Mesendoderm (in vitro differentiated cells): ENCODE measurements at regions not wholly inside any gene's neighbourhood (a gene's known extent, or its start where the extent isn't known, plus 50 kb on each side); places are given as distances from the start of the nearest gene placed in this dataset.

Source experiments
- DNase-seq: peaks from one replicate; pipeline ENCODE4 v3.0.0; 2013
- H2AK5ac ChIP-seq: 2 replicates; pipeline ENCODE4 v1.6.1; 2013; ENCODE audit warnings: low read length, inconsistent platforms
- H2BK120ac ChIP-seq: 2 replicates; pipeline ENCODE4 v1.6.1; 2013; ENCODE audit warnings: low read depth, mild to moderate bottlenecking, low read length, moderate library complexity, mixed read lengths
- H2BK15ac ChIP-seq: replicated peaks from 2 replicates; pipeline ENCODE4 v1.6.1; 2013; ENCODE audit warnings: low read depth, mild to moderate bottlenecking, moderate library complexity
- H2BK5ac ChIP-seq: 2 replicates; pipeline ENCODE4 v1.6.1; 2013; ENCODE audit warnings: low read length, inconsistent platforms
- H3K18ac ChIP-seq: 2 replicates; pipeline ENCODE4 v1.6.1; 2013; ENCODE audit warnings: mild to moderate bottlenecking, low read length, mixed read lengths
- H3K23ac ChIP-seq: one replicate; pipeline ENCODE4 v1.6.1; 2013; ENCODE audit warnings: low read length
- H3K27ac ChIP-seq: 2 replicates; pipeline ENCODE4 v1.5.1; 2013; ENCODE audit warnings: low read depth, mild to moderate bottlenecking, inconsistent platforms, low read length, moderate library complexity
- H3K27me3 ChIP-seq: 2 replicates; pipeline ENCODE4 v1.6.1; 2013; ENCODE audit warnings: low read length, control low read depth, mild to moderate bottlenecking, inconsistent platforms; ENCODE audit not compliant: insufficient read depth, poor library complexity
- H3K36me3 ChIP-seq: 2 replicates; pipeline ENCODE4 v1.6.1; 2013; ENCODE audit warnings: low read length, inconsistent platforms; ENCODE audit not compliant: control insufficient read depth, insufficient read depth
- H3K4ac ChIP-seq: one replicate; pipeline ENCODE4 v1.6.1; 2013; ENCODE audit warnings: low read depth, mild to moderate bottlenecking, low read length, moderate library complexity
- H3K4me1 ChIP-seq: 2 replicates; pipeline ENCODE4 v1.6.1; 2013; ENCODE audit warnings: low read depth, low read length, inconsistent platforms; ENCODE audit not compliant: control insufficient read depth
- H3K4me2 ChIP-seq: 2 replicates; pipeline ENCODE4 v1.6.1; 2013; ENCODE audit warnings: low read length
- H3K4me3 ChIP-seq: 2 replicates; pipeline ENCODE4 v1.5.1; 2013; ENCODE audit warnings: mild to moderate bottlenecking, low read length
- H3K56ac ChIP-seq: one replicate; pipeline ENCODE4 v1.6.1; 2013; ENCODE audit warnings: low read length
- H3K79me1 ChIP-seq: 2 replicates; pipeline ENCODE4 v1.6.1; 2013; ENCODE audit warnings: low read length, inconsistent platforms
- H3K79me2 ChIP-seq: 2 replicates; pipeline ENCODE4 v1.6.1; 2013; ENCODE audit warnings: mild to moderate bottlenecking, low read length; ENCODE audit not compliant: control insufficient read depth, insufficient read depth
- H3K9ac ChIP-seq: 2 replicates; pipeline ENCODE4 v1.6.1; 2013; ENCODE audit warnings: low read length, inconsistent platforms
- H4K5ac ChIP-seq: one replicate; pipeline ENCODE4 v1.6.1; 2013; ENCODE audit warnings: low read length
- H4K8ac ChIP-seq: one replicate; pipeline ENCODE4 v1.6.1; 2013; ENCODE audit warnings: low read depth, mild to moderate bottlenecking, control low read depth, low read length, moderate library complexity
- WGBS: extraction: QIAGEN DNeasy Blood & Tissue Kit; methylation state at CpG from one replicate; pipeline ENCODE4 v1.1.7; 2013; ENCODE audit warnings: low lambda C conversion rate, missing lambda C conversion rate; ENCODE audit not compliant: insufficient coverage; ENCODE audit errors: extremely low coverage; 5-methylcytosine and 5-hydroxymethylcytosine counted together

GRCh38 chr1:229970714-229971113 is 96.3 kb upstream of the GALNT2 start:
- no peak for DNase-seq

GRCh38 chr1:229971141-229971540 is 95.9 kb upstream of the GALNT2 start:
- no peak for DNase-seq
- Histone ChIP-seq H3K18ac (no peak overlapping the region), H3K79me1 (no peaks in the 10 kb centered on the region), H3K27me3 (no peaks in the 10 kb centered on the region), H3K27ac (no peak overlapping the region), H2BK15ac (no peak overlapping the region), H4K8ac (no peak overlapping the region), H3K36me3 (no peaks in the 10 kb centered on the region), H3K56ac (no peak overlapping the region), H2BK120ac (no peak overlapping the region), H4K5ac (no peak overlapping the region), H3K4ac (no peak overlapping the region), H3K4me2 (no peak overlapping the region), H3K23ac (no peak overlapping the region), H2BK5ac (no peak overlapping the region), H3K4me3 (no peak overlapping the region), H3K4me1 (no peaks in the 10 kb centered on the region), H3K79me2 (no peaks in the 10 kb centered on the region), H3K9ac (no peak overlapping the region), H2AK5ac (no peak overlapping the region)
- no CpG with 5 or more reads among the region's 13 CpGs for WGBS

More at GRCh38 chr1:229970714-229971113, 96.3 kb upstream of the GALNT2 start:
- no CpG with 5 or more reads among the region's 8 CpGs for WGBS
- H3K4me2 ChIP-seq: no peak overlapping the region
- no peak overlapping the region for H3K27ac ChIP-seq
- no peak overlapping the region for H4K8ac ChIP-seq
- H3K4ac ChIP-seq: no peak overlapping the region
- H3K23ac ChIP-seq: no peak overlapping the region
- H3K56ac ChIP-seq: no peak overlapping the region
- no peak overlapping the region for H2BK15ac ChIP-seq
- no peak overlapping the region for H2BK5ac ChIP-seq
- no peak overlapping the region for H3K18ac ChIP-seq
- no peak overlapping the region for H2AK5ac ChIP-seq
- no peaks in the 10 kb centered on the region for H3K79me2 ChIP-seq
- H2BK120ac ChIP-seq: no peak overlapping the region
- no peak overlapping the region for H3K4me3 ChIP-seq
- H3K36me3 ChIP-seq: no peaks in the 10 kb centered on the region
- no peak overlapping the region for H4K5ac ChIP-seq
- no peaks in the 10 kb centered on the region for H3K27me3 ChIP-seq
- H3K79me1 ChIP-seq: no peaks in the 10 kb centered on the region
- H3K9ac ChIP-seq: no peak overlapping the region
- H3K4me1 ChIP-seq: no peaks in the 10 kb centered on the region

GRCh38 chr1:229972600-229973296 is 94.3 kb upstream of the GALNT2 start:
- WGBS: no CpG with 5 or more reads among the region's 9 CpGs
- no peak overlapping the region for H3K18ac ChIP-seq
- no peak overlapping the region for H2BK5ac ChIP-seq
- H3K79me2 ChIP-seq: no peaks in the 10 kb centered on the region
- no peaks in the 10 kb centered on the region for H3K36me3 ChIP-seq
- no peak overlapping the region for H3K23ac ChIP-seq
- H3K27me3 ChIP-seq: no peaks in the 10 kb centered on the region
- H3K27ac ChIP-seq: no peak overlapping the region
- no peak overlapping the region for H2BK15ac ChIP-seq
- H3K4ac ChIP-seq: no peak overlapping the region
- no peak overlapping the region for H3K4me2 ChIP-seq
- H4K8ac ChIP-seq: no peak overlapping the region
- DNase-seq: peak; percentile 61
- no peaks in the 10 kb centered on the region for H3K4me1 ChIP-seq
- no peak overlapping the region for H4K5ac ChIP-seq
- H2BK120ac ChIP-seq: no peak overlapping the region
- H3K56ac ChIP-seq: no peak overlapping the region
- no peak overlapping the region for H3K9ac ChIP-seq
- H3K4me3 ChIP-seq: no peak overlapping the region
- no peaks in the 10 kb centered on the region for H3K79me1 ChIP-seq
- H2AK5ac ChIP-seq: no peak overlapping the region

- H2BK5ac ChIP-seq: no peak overlapping the region
- H3K4ac ChIP-seq: no peak overlapping the region
- no peak overlapping the region for H3K4me2 ChIP-seq
- no peaks in the 10 kb centered on the region for H3K4me1 ChIP-seq
- H3K79me2 ChIP-seq: no peaks in the 10 kb centered on the region
- H3K4me3 ChIP-seq: no peak overlapping the region
- no CpG with 5 or more reads among the region's 4 CpGs for WGBS
- H2AK5ac ChIP-seq: no peak overlapping the region
- no peak overlapping the region for H4K5ac ChIP-seq
- H3K18ac ChIP-seq: no peak overlapping the region
- no peaks in the 10 kb centered on the region for H3K36me3 ChIP-seq
- no peaks in the 10 kb centered on the region for H3K79me1 ChIP-seq
- H2BK120ac ChIP-seq: no peak overlapping the region
- H3K56ac ChIP-seq: no peak overlapping the region
- H4K8ac ChIP-seq: no peak overlapping the region
- H3K27ac ChIP-seq: no peak overlapping the region
- H3K9ac ChIP-seq: no peak overlapping the region
- no peaks in the 10 kb centered on the region for H3K27me3 ChIP-seq
- no peak for DNase-seq
- H3K23ac ChIP-seq: no peak overlapping the region
- H2BK15ac ChIP-seq: no peak overlapping the region
Measured at GRCh38 chr1:229973297-229973612, 93.8 kb upstream of the GALNT2 start.

GRCh38 chr1:229975047-229975446 is 92.0 kb upstream of the GALNT2 start:
- Histone ChIP-seq H3K4me3 (no peak overlapping the region), H3K9ac (no peak overlapping the region), H3K56ac (no peak overlapping the region), H3K79me1 (no peaks in the 10 kb centered on the region), H2BK15ac (no peak overlapping the region), H3K4me1 (no peaks in the 10 kb centered on the region), H3K23ac (no peak overlapping the region), H3K36me3 (no peaks in the 10 kb centered on the region), H3K79me2 (no peaks in the 10 kb centered on the region), H4K8ac (no peak overlapping the region), H3K4me2 (no peak overlapping the region), H3K4ac (no peak overlapping the region), H3K18ac (no peak overlapping the region), H2AK5ac (no peak overlapping the region), H2BK5ac (no peak overlapping the region), H4K5ac (no peak overlapping the region), H3K27me3 (no peaks in the 10 kb centered on the region), H2BK120ac (no peak overlapping the region), H3K27ac (no peak overlapping the region)
- DNase-seq: no peak
- no CpG with 5 or more reads among the region's 4 CpGs for WGBS

- no peak overlapping the region for H3K23ac ChIP-seq
- no peak overlapping the region for H2BK120ac ChIP-seq
- H3K36me3 ChIP-seq: no peaks in the 10 kb centered on the region
- H3K79me1 ChIP-seq: no peaks in the 10 kb centered on the region
- no peak overlapping the region for H3K56ac ChIP-seq
- H3K4ac ChIP-seq: no peak overlapping the region
- no peak overlapping the region for H2BK15ac ChIP-seq
- H3K79me2 ChIP-seq: no peaks in the 10 kb centered on the region
- no peak overlapping the region for H3K18ac ChIP-seq
- no peak overlapping the region for H2AK5ac ChIP-seq
- DNase-seq: no peak
- no peak overlapping the region for H2BK5ac ChIP-seq
- no peak overlapping the region for H3K9ac ChIP-seq
- H3K4me1 ChIP-seq: no peaks in the 10 kb centered on the region
- H4K5ac ChIP-seq: no peak overlapping the region
- WGBS: no CpG with 5 or more reads among the region's 2 CpGs
- H3K27me3 ChIP-seq: no peaks in the 10 kb centered on the region
- no peak overlapping the region for H4K8ac ChIP-seq
- H3K4me3 ChIP-seq: no peak overlapping the region
- H3K4me2 ChIP-seq: no peak overlapping the region
- H3K27ac ChIP-seq: no peak overlapping the region
Measured at GRCh38 chr1:229980009-229980408, 87.0 kb upstream of the GALNT2 start.
